Urothelium cell line (cell line): ENCODE measurements at regions not wholly inside any gene's neighbourhood (a gene's known extent, or its start where the extent isn't known, plus 50 kb on each side); places are given as distances from the start of the nearest gene placed in this dataset.
"Not testable (repeated sequence)": the region's sequence is repeated elsewhere in the genome, so short reads cannot be mapped to it uniquely, and the experiment has no call there.

Experiments
- DNase-seq: peaks from one replicate; pipeline ENCODE4 v3.0.0; 2011; ENCODE audit warnings: low spot score, mixed read lengths
- FAIRE-seq: peaks from 2 replicates; lab custom pipeline; 2011; peaks lifted over from hg19 to GRCh38; lab: Jason Lieb, UNC

GRCh38 chr5:177941386-177941785 is 54.7 kb downstream of the PROP1 start:
- not testable (repeated sequence) for FAIRE-seq, DNase-seq

GRCh38 chr5:177939246-177940171 is 56.5 kb downstream of the PROP1 start:
- FAIRE-seq: peak; percentile 91
- not testable (repeated sequence) for DNase-seq

GRCh38 chr5:177938767-177939166 is 57.3 kb downstream of the PROP1 start:
- not testable (repeated sequence) for DNase-seq, FAIRE-seq

GRCh38 chr5:177934233-177934632 is 61.8 kb downstream of the PROP1 start:
- peak; percentile 30 for FAIRE-seq
- DNase-seq: not testable (repeated sequence)

- FAIRE-seq, DNase-seq: not testable (repeated sequence)
Observed at GRCh38 chr5:177930269-177931022, 65.6 kb downstream of the PROP1 start.

GRCh38 chr5:177929618-177930017 is 66.4 kb downstream of the PROP1 start:
- FAIRE-seq, DNase-seq: not testable (repeated sequence)

- not testable (repeated sequence) for DNase-seq, FAIRE-seq
Observed at GRCh38 chr5:177927500-177927899, 68.5 kb downstream of the PROP1 start.

GRCh38 chr5:177924577-177924976 is 71.5 kb downstream of the PROP1 start:
- not testable (repeated sequence) for DNase-seq

GRCh38 chr5:177923837-177924236 is 72.2 kb downstream of the PROP1 start:
- not testable (repeated sequence) for DNase-seq, FAIRE-seq

More at GRCh38 chr5:177924577-177924976, 71.5 kb downstream of the PROP1 start:
- not testable (repeated sequence) for FAIRE-seq

- DNase-seq, FAIRE-seq: not testable (repeated sequence)
Observed at GRCh38 chr5:177923189-177923588, 72.9 kb downstream of the PROP1 start.

- not testable (repeated sequence) for FAIRE-seq, DNase-seq
Observed at GRCh38 chr5:177909261-177909660, 86.8 kb downstream of the PROP1 start.

- not testable (repeated sequence) for DNase-seq, FAIRE-seq
Observed at GRCh38 chr5:177902806-177903205, 93.2 kb downstream of the PROP1 start.

- DNase-seq, FAIRE-seq: not testable (repeated sequence)
Observed at GRCh38 chr5:177900066-177900465, 96.0 kb downstream of the PROP1 start.

- not testable (repeated sequence) for DNase-seq, FAIRE-seq
Observed at GRCh38 chr5:177894681-177895453, 101.2 kb downstream of the PROP1 start.

- FAIRE-seq: not testable (repeated sequence)
Observed at GRCh38 chr5:177892357-177892665, 103.7 kb downstream of the PROP1 start.

GRCh38 chr5:177891547-177892356 is 104.3 kb downstream of the PROP1 start:
- DNase-seq: not testable (repeated sequence)

More at GRCh38 chr5:177892357-177892665, 103.7 kb downstream of the PROP1 start:
- DNase-seq: not testable (repeated sequence)

GRCh38 chr5:177883295-177883694 is 100.6 kb upstream of the FAM153A start:
- FAIRE-seq, DNase-seq: not testable (repeated sequence)

More at GRCh38 chr5:177891547-177892356, 104.3 kb downstream of the PROP1 start:
- not testable (repeated sequence) for FAIRE-seq

- FAIRE-seq, DNase-seq: not testable (repeated sequence)
Observed at GRCh38 chr5:177875900-177876238, 93.2 kb upstream of the FAM153A start.
